ENCODE measurements at regions not wholly inside any gene's neighbourhood (a gene's known extent, or its start where the extent isn't known, plus 50 kb on each side); places are given as distances from the start of the nearest gene placed in this dataset.

DNA sequence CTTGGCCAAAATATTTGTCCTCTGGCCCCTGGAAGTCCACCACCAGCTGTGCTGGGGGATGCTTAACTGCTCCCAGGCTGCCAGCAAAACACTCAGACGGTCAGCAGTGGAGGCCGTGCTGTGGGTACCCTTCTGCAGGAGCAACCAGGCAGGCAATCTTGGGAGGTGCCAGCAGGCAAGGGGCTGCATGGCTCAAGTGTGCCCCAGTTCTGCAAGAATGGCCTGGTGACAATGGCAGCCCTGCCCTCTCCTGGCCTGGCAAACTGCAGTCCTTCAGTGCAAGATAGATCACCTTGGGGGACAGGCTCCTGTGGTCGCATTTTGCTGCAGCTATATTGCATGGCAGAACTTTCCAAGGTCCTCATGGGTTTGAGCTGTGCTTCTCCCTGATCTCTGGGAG, 728.3 kb downstream of the TMTC2 start:
- no peaks in the 10 kb centered on the region for H3K36me3 ChIP-seq (ENCODE audit: low read depth)
- H3K4me3 ChIP-seq = no peak overlapping the region
- intact Hi-C loops (cut with DNase I, micrococcal nuclease) = no loop called here
- H3K4me1 ChIP-seq (ENCODE audit: low read depth) = no peaks in the 10 kb centered on the region
- DNase-seq (no peak), ATAC-seq (no peak)
- TF ChIP-seq, protein P1, sequence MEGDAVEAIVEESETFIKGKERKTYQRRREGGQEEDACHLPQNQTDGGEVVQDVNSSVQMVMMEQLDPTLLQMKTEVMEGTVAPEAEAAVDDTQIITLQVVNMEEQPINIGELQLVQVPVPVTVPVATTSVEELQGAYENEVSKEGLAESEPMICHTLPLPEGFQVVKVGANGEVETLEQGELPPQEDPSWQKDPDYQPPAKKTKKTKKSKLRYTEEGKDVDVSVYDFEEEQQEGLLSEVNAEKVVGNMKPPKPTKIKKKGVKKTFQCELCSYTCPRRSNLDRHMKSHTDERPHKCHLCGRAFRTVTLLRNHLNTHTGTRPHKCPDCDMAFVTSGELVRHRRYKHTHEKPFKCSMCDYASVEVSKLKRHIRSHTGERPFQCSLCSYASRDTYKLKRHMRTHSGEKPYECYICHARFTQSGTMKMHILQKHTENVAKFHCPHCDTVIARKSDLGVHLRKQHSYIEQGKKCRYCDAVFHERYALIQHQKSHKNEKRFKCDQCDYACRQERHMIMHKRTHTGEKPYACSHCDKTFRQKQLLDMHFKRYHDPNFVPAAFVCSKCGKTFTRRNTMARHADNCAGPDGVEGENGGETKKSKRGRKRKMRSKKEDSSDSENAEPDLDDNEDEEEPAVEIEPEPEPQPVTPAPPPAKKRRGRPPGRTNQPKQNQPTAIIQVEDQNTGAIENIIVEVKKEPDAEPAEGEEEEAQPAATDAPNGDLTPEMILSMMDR (IDR thresholded peaks at IDR 0.05) = no peak
- H3K9me3 ChIP-seq = peaks cover 2% of the 10 kb centered on the region

DNA sequence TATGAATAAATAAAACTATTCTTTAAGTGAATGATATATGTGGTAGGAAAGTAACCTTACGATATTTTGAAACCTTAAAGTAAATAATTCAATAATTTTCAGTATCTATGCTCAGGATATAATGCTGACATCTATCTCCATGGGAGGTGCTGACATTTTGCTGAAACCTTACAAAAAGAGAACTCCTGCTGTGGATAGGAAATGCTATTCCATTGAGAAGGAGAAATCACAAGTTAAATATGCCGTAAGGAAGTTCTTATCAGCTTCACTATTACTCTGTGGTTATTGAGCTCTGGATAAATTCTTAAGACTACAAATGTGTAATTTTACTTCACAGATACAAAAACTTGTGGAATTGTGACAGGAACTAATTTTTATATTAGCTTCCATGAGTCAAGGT, 722.1 kb downstream of the TMTC2 start:
- H3K4me1 ChIP-seq (ENCODE audit: low read depth) = no peaks in the 10 kb centered on the region
- TF ChIP-seq, protein P1 (IDR thresholded peaks at IDR 0.05) = no peak
- H3K9me3 ChIP-seq = no peaks in the 10 kb centered on the region
- H3K36me3 ChIP-seq (ENCODE audit: low read depth) = no peaks in the 10 kb centered on the region
- no peak overlapping the region for H3K4me3 ChIP-seq
- ATAC-seq (no peak), DNase-seq (no peak)
- intact Hi-C loops (cut with DNase I, micrococcal nuclease) = no loop called here

DNA sequence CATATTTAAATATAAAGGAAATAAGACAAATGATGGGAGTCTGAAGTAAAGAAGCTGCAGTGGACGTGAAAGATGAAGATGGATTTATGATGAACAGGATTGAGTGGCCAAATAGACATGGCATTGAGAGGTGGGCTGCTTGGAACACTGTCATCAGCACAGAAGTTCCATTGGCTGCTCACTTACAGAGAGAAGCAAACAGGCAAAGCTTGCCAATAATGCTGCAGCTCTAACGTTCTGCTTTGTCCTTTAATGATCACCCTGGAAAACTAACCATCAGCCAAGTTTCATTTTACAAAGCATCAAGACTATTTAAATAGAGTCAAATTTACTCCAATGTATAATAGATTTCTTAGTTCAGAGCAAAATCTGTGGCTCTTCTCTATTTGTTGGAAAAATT, 721.4 kb downstream of the TMTC2 start:
- Histone ChIP-seq H3K36me3 (ENCODE audit: low read depth) (no peaks in the 10 kb centered on the region), H3K4me3 (no peak overlapping the region), H3K4me1 (ENCODE audit: low read depth) (no peaks in the 10 kb centered on the region), H3K9me3 (no peaks in the 10 kb centered on the region)
- ATAC-seq (no peak), DNase-seq (no peak)
- TF ChIP-seq, protein P1 (IDR thresholded peaks at IDR 0.05) = no peak
- intact Hi-C loops (cut with DNase I, micrococcal nuclease) = no loop called here

DNA sequence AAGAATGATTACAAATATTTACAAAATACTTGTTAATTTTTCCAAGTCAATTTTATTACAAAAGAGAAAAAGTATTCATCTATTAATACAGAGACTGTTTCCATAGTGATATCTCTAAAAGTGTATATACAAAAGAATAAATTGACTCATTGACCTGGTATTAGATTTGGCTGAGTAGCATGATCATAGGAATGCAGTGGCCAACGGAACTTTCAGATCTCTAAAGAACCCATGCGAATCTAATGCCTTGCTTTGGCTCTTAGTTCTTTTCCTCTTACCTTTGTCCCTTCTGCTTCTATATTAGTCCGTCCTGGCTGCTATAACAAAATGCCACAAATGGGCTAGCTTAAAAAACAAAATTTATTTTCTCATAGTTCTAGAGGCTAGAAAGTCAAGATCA, 717.8 kb downstream of the TMTC2 start:
- Histone ChIP-seq H3K36me3 (ENCODE audit: low read depth) (no peaks in the 10 kb centered on the region), H3K4me1 (ENCODE audit: low read depth) (no peaks in the 10 kb centered on the region), H3K9me3 (no peaks in the 10 kb centered on the region), H3K4me3 (no peak overlapping the region)
- TF ChIP-seq, protein P1 (IDR thresholded peaks at IDR 0.05) = no peak
- intact Hi-C loops (cut with DNase I, micrococcal nuclease) = no loop called here
- DNase-seq = no peak
- ATAC-seq = no peak

DNA sequence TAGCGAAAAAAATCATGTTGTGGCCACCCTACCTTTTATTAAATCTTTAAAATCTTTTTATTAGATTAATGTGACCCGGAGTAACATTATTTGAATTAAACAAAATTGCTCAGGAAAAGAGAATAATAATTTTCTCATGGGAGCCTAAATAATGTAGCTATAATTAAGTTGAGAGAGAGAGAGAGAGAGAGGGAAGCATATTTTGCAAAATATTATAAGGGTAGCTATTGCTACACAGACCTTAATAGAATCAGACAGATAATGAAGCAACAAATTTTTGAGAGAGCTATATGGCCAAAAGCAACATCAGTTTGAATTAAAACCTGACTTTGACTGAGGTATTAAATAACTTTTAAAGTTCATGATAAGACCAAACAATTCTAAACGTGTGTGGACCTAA, 703.5 kb downstream of the TMTC2 start:
- no peaks in the 10 kb centered on the region for H3K9me3 ChIP-seq
- TF ChIP-seq, protein P1 (IDR thresholded peaks at IDR 0.05) = no peak
- H3K4me1 ChIP-seq (ENCODE audit: low read depth) = no peaks in the 10 kb centered on the region
- no peak overlapping the region for H3K4me3 ChIP-seq
- ATAC-seq = no peak
- H3K36me3 ChIP-seq (ENCODE audit: low read depth) = no peaks in the 10 kb centered on the region
- no peak for DNase-seq
- intact Hi-C loops (cut with DNase I, micrococcal nuclease) = no loop called here

Data from mucosa of descending colon (tissue), 3 donors.